HG03378 (cell line): ENCODE measurements at regions not wholly inside any gene's neighbourhood (a gene's known extent, or its start where the extent isn't known, plus 50 kb on each side); places are given as distances from the start of the nearest gene placed in this dataset.

ENCODE experiments used
- ATAC-seq: cut with Tn5 transposase; IDR thresholded peaks from one replicate; pipeline ENCODE4 v1.9.1; 2021; ENCODE audit warnings: mild to moderate bottlenecking, moderate library complexity; ENCODE audit not compliant: unreplicated experiment

- no peak for ATAC-seq
These were observed 1284.1 kb upstream of the NXPH2 start for GRCh38 chr2:140064243-140064642.

DNA sequence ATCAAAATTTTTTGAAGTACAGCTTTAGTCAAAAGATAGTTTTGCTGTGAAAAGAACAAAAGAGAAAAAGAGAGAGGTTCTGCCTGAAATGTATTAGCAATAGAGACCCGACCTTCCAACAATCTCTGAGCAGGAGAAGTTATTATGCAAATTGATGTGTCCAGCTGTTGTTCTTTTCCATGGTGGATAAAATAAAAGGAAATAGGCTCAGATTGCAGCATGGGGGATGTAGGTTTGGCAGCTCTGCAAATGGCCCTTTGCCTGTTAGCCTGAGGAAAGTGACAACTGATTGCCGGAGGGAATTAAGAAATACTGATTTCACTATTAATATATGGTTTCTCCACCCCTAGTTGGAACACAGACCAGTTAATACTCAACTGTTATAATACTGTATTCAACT, 1283.2 kb upstream of the NXPH2 start:
- no peak for ATAC-seq

DNA sequence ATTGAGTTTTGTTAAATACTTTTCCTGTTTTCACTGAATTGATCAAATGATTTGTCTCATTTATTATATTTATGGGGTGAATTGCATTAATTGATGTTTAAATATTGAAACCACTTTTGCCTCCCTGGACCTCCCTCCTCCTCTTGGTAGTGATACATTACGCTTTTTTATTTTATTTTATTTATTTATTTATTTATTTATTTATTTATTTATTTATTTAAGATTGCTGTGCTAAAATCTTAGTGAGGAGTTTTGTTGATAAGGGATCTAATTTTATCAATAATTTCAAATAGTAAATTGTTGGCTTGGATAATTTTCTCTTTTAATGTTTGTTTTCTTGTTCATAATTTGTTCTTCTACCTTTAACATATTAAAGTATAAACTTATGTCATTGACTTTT, 1281.0 kb upstream of the NXPH2 start:
- no peak for ATAC-seq

DNA sequence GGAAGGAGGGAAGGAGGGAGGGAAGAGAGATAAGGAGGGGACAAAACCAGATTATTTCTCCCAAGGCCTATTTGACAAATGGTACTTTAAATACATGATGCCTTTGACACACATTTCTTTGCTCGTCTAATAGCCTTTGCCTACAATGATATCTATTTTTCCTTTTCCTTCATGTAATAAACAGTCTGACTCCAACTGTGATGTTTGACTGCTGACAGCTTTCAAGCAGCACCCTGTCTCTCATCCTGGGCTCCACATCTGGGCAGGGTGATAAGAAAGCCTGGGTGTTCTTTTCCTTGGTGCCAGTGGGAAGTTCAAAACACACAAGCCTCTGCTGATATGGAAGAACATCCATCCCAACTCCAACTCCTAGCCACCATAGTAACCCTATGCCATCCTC, 1277.7 kb upstream of the NXPH2 start:
- ATAC-seq: no peak

- ATAC-seq: no peak
These were observed 1261.6 kb upstream of the NXPH2 start for GRCh38 chr2:140041811-140042210.

GRCh38 chr2:140041239-140041638, 1261.0 kb upstream of the NXPH2 start:
- ATAC-seq: no peak

DNA sequence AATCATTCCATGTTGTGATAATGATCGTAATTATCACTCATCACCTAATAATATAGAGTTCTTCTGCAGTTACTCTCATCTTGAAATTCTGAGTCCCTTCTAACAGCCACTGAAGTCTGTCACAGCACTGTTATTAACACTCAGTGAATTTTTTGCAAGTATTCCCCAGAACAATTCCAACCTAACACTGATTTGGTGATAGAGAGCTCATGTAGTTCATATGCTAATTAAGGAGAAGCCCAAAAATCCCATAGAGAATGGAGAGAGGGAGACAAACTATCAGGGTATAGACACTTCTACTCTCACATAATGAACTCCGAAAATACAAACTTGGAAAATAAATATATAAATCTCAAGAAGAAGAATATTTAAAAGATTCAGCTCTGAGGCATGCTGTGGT, 1253.4 kb upstream of the NXPH2 start:
- no peak for ATAC-seq

GRCh38 chr2:140027966-140028365, 1247.8 kb upstream of the NXPH2 start:
- ATAC-seq: no peak

GRCh38 chr2:140027320-140027719, 1247.1 kb upstream of the NXPH2 start:
- no peak for ATAC-seq

DNA sequence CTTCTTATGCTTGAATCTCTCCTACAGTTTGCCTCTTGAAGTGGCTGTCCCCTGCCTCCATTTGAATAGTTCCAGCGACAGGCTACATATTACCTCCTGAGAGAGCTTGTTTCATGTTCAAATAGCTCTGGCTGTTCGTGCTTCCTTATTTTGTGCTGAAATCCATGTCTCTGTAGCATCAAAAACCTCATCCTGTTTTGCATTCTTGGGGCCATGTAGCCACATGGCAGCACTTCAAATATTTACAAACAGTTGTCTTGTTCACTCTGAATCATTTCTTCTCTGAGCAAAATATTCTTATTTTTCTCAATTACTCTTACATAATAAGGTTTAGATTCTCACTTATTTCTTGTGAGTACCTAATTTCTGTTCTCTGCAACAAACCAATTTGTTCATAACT, 1243.1 kb upstream of the NXPH2 start:
- ATAC-seq: no peak

DNA sequence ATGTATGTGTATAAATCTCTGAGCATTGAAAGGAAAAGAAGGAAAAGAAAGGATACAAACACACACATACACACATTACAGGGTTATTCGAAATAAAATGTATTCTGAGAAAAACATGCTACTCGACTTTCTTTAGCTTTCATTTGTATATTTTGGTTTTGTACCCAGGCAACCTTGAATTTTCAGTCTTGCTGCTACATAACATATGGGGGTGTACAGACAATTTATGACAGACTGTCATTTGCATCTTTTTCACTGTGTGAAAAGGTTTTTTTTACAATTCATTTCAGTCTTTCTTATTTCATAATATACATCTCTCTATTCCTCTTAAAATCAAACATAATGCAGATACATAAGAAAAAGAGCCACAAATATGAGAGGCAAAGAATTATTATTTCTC, 1238.4 kb upstream of the NXPH2 start:
- ATAC-seq: no peak

DNA sequence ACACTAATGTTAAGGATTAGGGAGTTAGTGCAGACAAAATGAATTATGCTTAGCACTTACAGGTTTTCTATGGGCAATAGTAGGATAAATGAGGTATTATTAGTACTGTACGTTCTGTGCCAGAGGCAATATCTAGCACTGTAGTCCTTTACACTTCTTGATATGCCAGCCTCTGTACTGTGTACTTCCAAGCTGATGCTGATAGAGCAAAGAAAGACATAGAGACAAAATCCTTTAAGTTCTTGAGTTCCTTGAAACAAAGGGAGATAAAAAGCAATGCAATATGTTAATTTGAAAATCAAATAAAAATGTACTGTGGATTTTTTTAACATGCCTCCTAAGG, 1234.0 kb upstream of the NXPH2 start:
- no peak for ATAC-seq

DNA sequence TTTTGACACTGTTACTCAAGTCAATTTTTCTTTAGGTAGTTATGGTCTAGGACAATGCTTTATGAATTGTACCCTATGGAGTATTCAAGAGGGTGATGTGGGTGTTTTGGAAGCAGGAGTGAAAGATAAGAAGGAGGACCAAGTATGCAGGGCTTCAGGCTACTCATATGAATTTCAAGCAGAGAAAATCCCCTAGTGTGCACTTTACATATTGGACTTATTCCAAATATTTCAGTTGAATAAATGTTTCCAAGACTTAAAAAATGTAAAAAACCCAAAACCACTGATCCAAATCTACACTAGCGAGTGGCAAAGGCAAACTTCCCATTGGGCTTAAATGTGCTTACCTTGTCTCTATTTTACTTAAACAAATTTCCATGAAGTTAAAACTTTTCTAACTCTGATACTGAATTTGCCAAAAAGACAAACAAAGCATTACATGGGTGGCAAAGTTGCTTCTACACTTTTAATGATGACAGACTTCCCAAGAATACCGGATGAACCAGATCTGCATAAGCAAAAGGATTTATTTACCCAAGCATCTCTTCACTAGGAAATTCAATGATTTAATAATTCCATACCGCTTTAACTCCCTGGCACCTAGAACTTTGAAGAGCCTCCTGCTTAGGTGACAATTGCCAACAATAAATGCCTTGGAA, 1233.5 kb upstream of the NXPH2 start:
- ATAC-seq: no peak

GRCh38 chr2:140011287-140011686, 1231.1 kb upstream of the NXPH2 start:
- no peak for ATAC-seq

DNA sequence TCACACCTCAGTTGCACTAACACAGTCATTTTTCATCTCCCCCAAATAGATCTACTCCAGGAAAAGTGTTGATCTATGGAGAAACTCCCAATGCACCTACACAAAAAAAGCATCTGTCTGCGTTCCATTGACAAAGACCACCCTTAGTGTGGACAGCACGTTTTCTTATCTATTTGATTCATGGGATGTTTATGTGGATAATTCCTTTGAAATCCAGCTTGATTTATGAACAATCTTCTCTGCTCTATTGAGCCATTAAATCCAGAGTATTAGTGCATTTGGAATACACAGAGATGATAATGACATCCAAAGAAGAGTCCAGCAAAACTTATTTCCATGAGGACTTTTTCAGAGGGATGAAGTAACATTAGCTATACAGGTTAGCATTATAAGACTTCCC, 1221.9 kb upstream of the NXPH2 start:
- no peak for ATAC-seq

DNA sequence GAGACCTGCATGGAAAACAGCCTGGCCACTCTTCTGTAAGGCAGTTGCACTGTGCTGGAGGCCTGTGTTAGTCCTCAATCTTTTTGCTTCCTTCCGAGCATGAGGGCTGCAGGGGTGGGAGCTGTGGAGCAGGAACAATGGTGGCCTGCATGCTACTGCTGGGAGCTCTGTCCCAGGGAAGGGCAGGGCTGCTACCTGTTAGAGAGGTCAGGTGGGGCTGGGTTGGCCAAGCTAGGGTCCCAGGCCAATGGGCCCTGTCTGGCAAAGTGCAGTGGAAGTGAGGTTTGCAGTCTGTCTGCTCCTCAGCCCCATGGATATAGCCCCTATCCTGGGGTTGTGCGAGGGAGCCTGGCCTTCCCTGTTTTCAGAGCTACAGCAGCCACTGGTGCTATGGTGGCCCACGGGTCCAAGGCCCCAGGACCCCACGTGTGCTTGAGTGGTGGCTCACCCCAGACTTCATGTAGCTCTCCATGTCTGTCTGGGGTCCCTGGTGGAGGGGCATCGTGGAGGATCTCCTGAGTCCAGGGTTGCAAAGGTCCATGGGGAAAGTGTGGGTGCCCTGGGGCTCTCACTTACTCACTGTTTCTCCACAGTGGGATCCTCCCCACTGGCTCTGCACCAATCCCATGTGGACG, 1212.6 kb upstream of the NXPH2 start:
- no peak for ATAC-seq

- ATAC-seq: no peak
These were observed 1211.9 kb upstream of the NXPH2 start for GRCh38 chr2:139992078-139992477.

GRCh38 chr2:139990646-139991335, 1210.6 kb upstream of the NXPH2 start:
- no peak for ATAC-seq

- ATAC-seq: no peak
These were observed 1189.1 kb upstream of the NXPH2 start for GRCh38 chr2:139969323-139969722.

- no peak for ATAC-seq
These were observed 1188.4 kb upstream of the NXPH2 start for GRCh38 chr2:139968588-139968987.

- no peak for ATAC-seq
These were observed 1187.5 kb upstream of the NXPH2 start for GRCh38 chr2:139967665-139968064.

- no peak for ATAC-seq
These were observed 1184.7 kb upstream of the NXPH2 start for GRCh38 chr2:139964721-139965440.
